EH (cell line): ENCODE measurements at regions not wholly inside any gene's neighbourhood (a gene's known extent, or its start where the extent isn't known, plus 50 kb on each side); places are given as distances from the start of the nearest gene placed in this dataset.
"Not testable (repeated sequence)": the region's sequence is repeated elsewhere in the genome, so short reads cannot be mapped to it uniquely, and the experiment has no call there.

Source experiments
- DNase-seq: peaks from one replicate; pipeline ENCODE4 v3.0.0-alpha.2; 2015; ENCODE audit warnings: low read depth

- DNase-seq = not testable (repeated sequence)
Observed at GRCh38 chr2:71958426-71958825, 189.2 kb downstream of the CYP26B1 start.

GRCh38 chr2:71952572-71953188, 195.0 kb downstream of the CYP26B1 start:
- DNase-seq = peak; percentile 42

- no peak for DNase-seq
Observed at GRCh38 chr2:71951718-71952404, 195.8 kb downstream of the CYP26B1 start.

- no peak for DNase-seq
Observed at GRCh38 chr2:71951083-71951468, 196.6 kb downstream of the CYP26B1 start.

GRCh38 chr2:71950256-71951082, 197.2 kb downstream of the CYP26B1 start:
- peak; percentile 64 for DNase-seq

GRCh38 chr2:71949537-71949798, 198.2 kb downstream of the CYP26B1 start:
- no peak for DNase-seq

GRCh38 chr2:71948781-71949536, 198.7 kb downstream of the CYP26B1 start:
- peak; percentile 93 for DNase-seq

GRCh38 chr2:71947809-71948208, 199.9 kb downstream of the CYP26B1 start:
- DNase-seq = no peak

- no peak for DNase-seq
Observed at GRCh38 chr2:71945603-71945959, 202.1 kb downstream of the CYP26B1 start.

- peak; percentile 48 for DNase-seq
Observed at GRCh38 chr2:71944806-71945602, 202.7 kb downstream of the CYP26B1 start.

GRCh38 chr2:71944183-71944550, 203.5 kb downstream of the CYP26B1 start:
- no peak for DNase-seq

GRCh38 chr2:71943238-71944182, 204.2 kb downstream of the CYP26B1 start:
- peak; percentile 27 for DNase-seq

GRCh38 chr2:71941726-71942525, 205.7 kb downstream of the CYP26B1 start:
- no peak for DNase-seq

GRCh38 chr2:71940695-71941094, 207.0 kb downstream of the CYP26B1 start:
- DNase-seq = peak; percentile 72

GRCh38 chr2:71939588-71940535, 207.8 kb downstream of the CYP26B1 start:
- DNase-seq = peak; percentile 42

GRCh38 chr2:71938659-71939587, 208.7 kb downstream of the CYP26B1 start:
- DNase-seq = no peak

GRCh38 chr2:71938108-71938507, 209.6 kb downstream of the CYP26B1 start:
- DNase-seq = no peak

GRCh38 chr2:71937396-71937795, 210.3 kb downstream of the CYP26B1 start:
- DNase-seq = no peak
